ENCODE measurements at regions not wholly inside any gene's neighbourhood (a gene's known extent, or its start where the extent isn't known, plus 50 kb on each side); places are given as distances from the start of the nearest gene placed in this dataset.

DNA sequence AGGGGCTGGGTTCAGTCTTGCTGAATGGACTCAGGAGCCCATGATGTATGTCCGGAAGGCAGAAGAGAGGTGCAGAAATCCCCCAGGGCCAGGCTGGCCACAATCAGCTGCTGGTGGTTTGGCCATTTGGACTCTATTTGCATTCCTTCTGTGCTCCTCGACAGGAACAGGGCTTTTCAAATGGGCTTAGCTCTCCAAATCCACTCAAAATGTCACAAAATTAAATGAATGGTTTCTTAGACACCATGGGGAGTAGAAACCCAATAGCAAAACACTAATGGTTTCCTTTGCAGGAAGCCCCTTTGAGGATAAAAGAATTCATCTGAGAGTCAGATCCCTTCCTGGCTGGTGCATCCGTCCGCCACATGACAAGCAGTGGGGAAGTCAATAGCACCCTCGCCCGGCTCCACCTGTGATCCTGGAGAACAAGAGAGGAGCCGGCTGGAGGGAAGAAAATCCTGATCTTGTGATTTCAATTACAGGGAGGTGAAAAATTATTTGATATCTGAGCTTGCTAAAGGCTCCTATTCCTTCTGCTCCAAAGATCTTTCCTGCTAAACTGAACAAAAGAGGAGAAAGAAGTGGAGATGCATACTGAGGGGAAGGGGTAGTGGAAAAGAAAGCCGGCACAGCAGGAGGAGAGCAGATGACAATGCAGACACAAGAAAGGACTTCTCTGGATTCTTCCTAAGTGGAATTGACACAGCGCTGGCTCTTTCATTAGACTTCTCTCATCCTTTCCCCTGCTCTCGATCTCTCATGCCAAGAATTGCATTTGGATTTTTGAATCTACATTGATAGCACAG, 190.7 kb downstream of the C7orf25 start:
- no peak overlapping the region for H3K4me3 Mint-ChIP-seq
- DNase-seq = no peak
- H3K4ac ChIP-seq (ENCODE audit: low read depth, low read length) = no peak overlapping the region

More for the DNA sequence above, 190.7 kb downstream of the C7orf25 start:
- peaks cover 0 to 5% (median 1%) of the 10 kb centered on the region in 3 experiments; a peak in 2 of 7 replicates for H3K36me3 Mint-ChIP-seq (ENCODE audit: insufficient read depth in 1 of 3, low read depth in 3 of 3)
- peaks cover 7 to 9% of the 10 kb centered on the region in 2 experiments; a peak in 2 of 5 replicates for H3K9me3 Mint-ChIP-seq
- H3K4me1 Mint-ChIP-seq = peaks cover 22 to 24% of the 10 kb centered on the region in 2 experiments
- H3K27ac Mint-ChIP-seq = 0 out of 7 replicates have a peak overlapping the region, but pooled peaks of 1 of the 3 experiments have one; percentile 25
- no peak overlapping the region for H3K4me2 ChIP-seq (ENCODE audit: insufficient read depth, insufficient read length, low read length)
- no peak overlapping the region for H4K8ac ChIP-seq (replicated peaks; ENCODE audit: insufficient read length, low read depth, low read length)
- H2BK20ac ChIP-seq (ENCODE audit: low read depth, low read length, poor library complexity, severe bottlenecking) = no peak overlapping the region
- no peaks in the 10 kb centered on the region for H3K79me1 ChIP-seq (ENCODE audit: insufficient read depth, low read depth, low read length, poor library complexity, severe bottlenecking)
- H3K4me1 ChIP-seq (ENCODE audit: insufficient read depth, low read length) = no peaks in the 10 kb centered on the region; the same call in 1 of the 2 replicates
- no peak overlapping the region for H2BK15ac ChIP-seq (ENCODE audit: low read depth, low read length)
- peaks cover 3% of the 10 kb centered on the region; the same call in 1 of the 2 replicates for H3K27me3 Mint-ChIP-seq (ENCODE audit: low read depth)
- no peaks in the 10 kb centered on the region for H4K20me1 ChIP-seq (ENCODE audit: control insufficient read depth, insufficient read depth, insufficient read length)
- no peak overlapping the region for H3K14ac ChIP-seq (ENCODE audit: insufficient read depth, low read length)
- WGBS (ENCODE audit: extremely low coverage, insufficient read length, low lambda C conversion rate) = no CpG with 5 or more reads among the region's 10 CpGs
- H3K27me3 ChIP-seq (ENCODE audit: insufficient read depth, low read length) = no peaks in the 10 kb centered on the region
- H2AK5ac ChIP-seq (ENCODE audit: insufficient read length, low read length) = no peak overlapping the region
- H3K9me3 ChIP-seq (ENCODE audit: control insufficient read depth, low read depth, low read length) = no peaks in the 10 kb centered on the region
- no peak overlapping the region for H2AFZ ChIP-seq (ENCODE audit: low read length)
- no peak overlapping the region for H2BK5ac ChIP-seq (ENCODE audit: insufficient read length, low read length)
- TF ChIP-seq, protein P1, sequence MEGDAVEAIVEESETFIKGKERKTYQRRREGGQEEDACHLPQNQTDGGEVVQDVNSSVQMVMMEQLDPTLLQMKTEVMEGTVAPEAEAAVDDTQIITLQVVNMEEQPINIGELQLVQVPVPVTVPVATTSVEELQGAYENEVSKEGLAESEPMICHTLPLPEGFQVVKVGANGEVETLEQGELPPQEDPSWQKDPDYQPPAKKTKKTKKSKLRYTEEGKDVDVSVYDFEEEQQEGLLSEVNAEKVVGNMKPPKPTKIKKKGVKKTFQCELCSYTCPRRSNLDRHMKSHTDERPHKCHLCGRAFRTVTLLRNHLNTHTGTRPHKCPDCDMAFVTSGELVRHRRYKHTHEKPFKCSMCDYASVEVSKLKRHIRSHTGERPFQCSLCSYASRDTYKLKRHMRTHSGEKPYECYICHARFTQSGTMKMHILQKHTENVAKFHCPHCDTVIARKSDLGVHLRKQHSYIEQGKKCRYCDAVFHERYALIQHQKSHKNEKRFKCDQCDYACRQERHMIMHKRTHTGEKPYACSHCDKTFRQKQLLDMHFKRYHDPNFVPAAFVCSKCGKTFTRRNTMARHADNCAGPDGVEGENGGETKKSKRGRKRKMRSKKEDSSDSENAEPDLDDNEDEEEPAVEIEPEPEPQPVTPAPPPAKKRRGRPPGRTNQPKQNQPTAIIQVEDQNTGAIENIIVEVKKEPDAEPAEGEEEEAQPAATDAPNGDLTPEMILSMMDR (conservative IDR thresholded peaks at IDR 0.05) = no peak
- no peak overlapping the region for H3K23ac ChIP-seq (ENCODE audit: insufficient read length, low read depth, low read length)
- H3K23me2 ChIP-seq (ENCODE audit: insufficient read length, low read depth, low read length, poor library complexity, severe bottlenecking) = no peaks in the 10 kb centered on the region
- no peak overlapping the region for H3K27ac ChIP-seq (ENCODE audit: insufficient read length, low read depth, low read length)
- no peak overlapping the region for H4K5ac ChIP-seq (ENCODE audit: insufficient read length, low read depth, low read length)
- no peak overlapping the region for H3K9ac ChIP-seq (ENCODE audit: extremely low read depth, insufficient read length, low read length)
- no peak overlapping the region for H4K91ac ChIP-seq (ENCODE audit: insufficient read length, low read depth, low read length)
- H3K79me2 ChIP-seq (ENCODE audit: insufficient read depth, low read length) = no peaks in the 10 kb centered on the region
- no peak overlapping the region for H3K18ac ChIP-seq (ENCODE audit: insufficient read length, low read depth, low read length)
- no peak overlapping the region for H3T11ph ChIP-seq (ENCODE audit: low read length)
- H3K56ac ChIP-seq (ENCODE audit: insufficient read length, low read depth, low read length) = no peak overlapping the region
- H2BK120ac ChIP-seq (ENCODE audit: low read depth, low read length, poor library complexity, severe bottlenecking) = no peak overlapping the region
- H2BK12ac ChIP-seq (ENCODE audit: insufficient read length, low read depth, low read length) = no peak overlapping the region
